A673 (cell line): ENCODE measurements at regions not wholly inside any gene's neighbourhood (a gene's known extent, or its start where the extent isn't known, plus 50 kb on each side); places are given as distances from the start of the nearest gene placed in this dataset.
A peak's percentile ranks its signal among the peaks of the same experiment; 100 is the strongest.
"Not testable (repeated sequence)": the region's sequence is repeated elsewhere in the genome, so short reads cannot be mapped to it uniquely, and the experiment has no call there.

ENCODE experiments used
- BruUV-seq: library from RNA; stranded (reverse); fragments of 400-500 nt; replicated peaks from 2 replicates; lab custom pipeline; 2021; lab: Mats Ljungman, UMichigan
- CTCF ChIA-PET: fragments of 300-600 bp; sonication (Branson Sonifier 250); formaldehyde crosslinking; loops from one replicate; lab custom pipeline; 2022; ENCODE audit warnings: antibody characterized with exemption; lab: Charles Lee
- POLR2A ChIA-PET: fragments of 300-600 bp; sonication (Branson Sonifier 250); formaldehyde crosslinking; loops from one replicate; lab custom pipeline; 2022; ENCODE audit warnings: antibody characterized with exemption; ENCODE audit not compliant: low non-redundant PET; lab: Charles Lee
- DNase-seq: peaks from one replicate; pipeline ENCODE4 v3.0.0-alpha.2; 2015; ENCODE audit warnings: low spot score
- H3K27ac ChIP-seq: fragments of 200-600 bp; sonication (generic); 2 replicates; pipeline ENCODE4 v1.5.1; 2016; ENCODE audit warnings: mixed run types, low read depth, mild to moderate bottlenecking, mixed read lengths, antibody characterized with exemption, low read length; ENCODE audit not compliant: poor library complexity, severe bottlenecking
- H3K27me3 ChIP-seq: fragments of 200-600 bp; sonication (generic); replicated peaks from 2 replicates; pipeline ENCODE4 v1.6.1; 2017; ENCODE audit warnings: mixed run types, low read depth, mild to moderate bottlenecking, mixed read lengths, antibody characterized with exemption, low read length; ENCODE audit not compliant: insufficient read depth, poor library complexity
- H3K36me3 ChIP-seq: fragments of 200-600 bp; sonication (generic); 2 replicates; pipeline ENCODE4 v1.6.1; 2016; ENCODE audit warnings: mixed run types, mild to moderate bottlenecking, mixed read lengths, antibody characterized with exemption, low read length; ENCODE audit not compliant: insufficient read depth, poor library complexity, severe bottlenecking
- H3K4me1 ChIP-seq: fragments of 200-600 bp; sonication (generic); 2 replicates; pipeline ENCODE4 v1.6.1; 2017; ENCODE audit warnings: mixed run types, mild to moderate bottlenecking, mixed read lengths, antibody characterized with exemption, low read length; ENCODE audit not compliant: insufficient read depth, poor library complexity, severe bottlenecking
- H3K4me3 ChIP-seq: fragments of 200-600 bp; sonication (generic); 2 replicates; pipeline ENCODE4 v1.5.1; 2016; ENCODE audit warnings: low read depth, mixed run types, mild to moderate bottlenecking, mixed read lengths, low read length; ENCODE audit not compliant: poor library complexity, severe bottlenecking
- H3K9me3 ChIP-seq: fragments of 200-600 bp; sonication (generic); 2 replicates; pipeline ENCODE4 v1.6.1; 2016; ENCODE audit warnings: mixed run types, low read depth, mild to moderate bottlenecking, mixed read lengths, antibody characterized with exemption, low read length; ENCODE audit not compliant: poor library complexity, severe bottlenecking
- EZH2 ChIP-seq: fragments of 200-600 bp; sonication (generic); IDR thresholded peaks from 2 replicates; pipeline ENCODE4 v1.6.1; 2017; ENCODE audit warnings: borderline replicate concordance, low read depth, mild to moderate bottlenecking, mixed read lengths, antibody characterized with exemption, low read length; ENCODE audit not compliant: poor library complexity, severe bottlenecking
- intact Hi-C: fragments of 100-400 bp; cut with micrococcal nuclease; formaldehyde crosslinking; loops from one replicate; pipeline ENCODE4 v1.10.0; 2022; ENCODE audit not compliant: unreplicated experiment
- TF ChIP-seq, protein P1 (sequence below): fragments of 300-800, 200-600 bp; sonication (generic); conservative IDR thresholded peaks from 2 replicates; pipeline ENCODE4 v1.5.1; 2017; ENCODE audit warnings: low read depth, mild to moderate bottlenecking, antibody characterized with exemption, low read length, moderate library complexity, mixed read lengths

DNA sequence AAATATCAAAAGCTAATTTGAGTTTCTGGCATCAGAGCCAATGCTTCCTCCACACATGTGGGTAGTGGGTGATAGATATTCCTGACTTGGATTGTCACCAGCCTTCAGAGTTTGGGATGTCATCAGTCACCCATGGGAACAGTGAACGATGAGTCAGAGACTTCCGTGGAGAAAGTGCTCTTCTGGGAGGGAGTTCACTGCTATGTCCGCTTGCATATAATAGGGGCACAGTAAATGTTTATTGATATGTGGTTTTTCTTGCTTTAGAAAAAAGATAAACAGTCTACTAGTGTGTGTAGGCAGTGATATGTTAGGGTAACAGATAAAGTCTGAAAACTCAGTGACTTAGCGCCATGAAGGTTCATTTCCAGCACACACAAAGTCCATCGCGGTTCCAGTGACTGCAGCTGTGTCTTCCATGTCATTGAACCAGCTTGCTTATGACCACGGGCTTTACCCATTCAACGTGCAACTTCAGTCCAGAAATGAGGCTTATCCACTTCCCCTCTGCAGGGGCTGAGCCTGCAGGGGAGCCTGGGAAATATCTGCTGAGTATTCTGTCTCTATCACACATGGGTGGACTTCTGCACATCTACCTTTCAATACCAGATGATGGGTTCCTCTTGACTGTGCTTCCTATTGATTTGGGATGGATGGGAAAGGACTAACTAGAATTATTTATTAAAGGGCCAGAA, 87.7 kb upstream of the WWC2 start:
- no peak for TF ChIP-seq EZH2
- TF ChIP-seq, protein P1, sequence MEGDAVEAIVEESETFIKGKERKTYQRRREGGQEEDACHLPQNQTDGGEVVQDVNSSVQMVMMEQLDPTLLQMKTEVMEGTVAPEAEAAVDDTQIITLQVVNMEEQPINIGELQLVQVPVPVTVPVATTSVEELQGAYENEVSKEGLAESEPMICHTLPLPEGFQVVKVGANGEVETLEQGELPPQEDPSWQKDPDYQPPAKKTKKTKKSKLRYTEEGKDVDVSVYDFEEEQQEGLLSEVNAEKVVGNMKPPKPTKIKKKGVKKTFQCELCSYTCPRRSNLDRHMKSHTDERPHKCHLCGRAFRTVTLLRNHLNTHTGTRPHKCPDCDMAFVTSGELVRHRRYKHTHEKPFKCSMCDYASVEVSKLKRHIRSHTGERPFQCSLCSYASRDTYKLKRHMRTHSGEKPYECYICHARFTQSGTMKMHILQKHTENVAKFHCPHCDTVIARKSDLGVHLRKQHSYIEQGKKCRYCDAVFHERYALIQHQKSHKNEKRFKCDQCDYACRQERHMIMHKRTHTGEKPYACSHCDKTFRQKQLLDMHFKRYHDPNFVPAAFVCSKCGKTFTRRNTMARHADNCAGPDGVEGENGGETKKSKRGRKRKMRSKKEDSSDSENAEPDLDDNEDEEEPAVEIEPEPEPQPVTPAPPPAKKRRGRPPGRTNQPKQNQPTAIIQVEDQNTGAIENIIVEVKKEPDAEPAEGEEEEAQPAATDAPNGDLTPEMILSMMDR, result no peak
- H3K4me3 ChIP-seq, result no peak overlapping the region
- ChIA-PET POLR2A (no interaction called here), CTCF (no interaction called here)
- H3K27me3 ChIP-seq, result peaks cover 8% of the 10 kb centered on the region
- intact Hi-C loops, result no loop called here
- no peaks in the 10 kb centered on the region for H3K36me3 ChIP-seq
- BruUV-seq, result no TSS peak
- no peaks in the 10 kb centered on the region for H3K9me3 ChIP-seq
- peaks cover 4% of the 10 kb centered on the region for H3K4me1 ChIP-seq
- no peak overlapping the region for H3K27ac ChIP-seq
- DNase-seq, result peak; percentile 62

DNA sequence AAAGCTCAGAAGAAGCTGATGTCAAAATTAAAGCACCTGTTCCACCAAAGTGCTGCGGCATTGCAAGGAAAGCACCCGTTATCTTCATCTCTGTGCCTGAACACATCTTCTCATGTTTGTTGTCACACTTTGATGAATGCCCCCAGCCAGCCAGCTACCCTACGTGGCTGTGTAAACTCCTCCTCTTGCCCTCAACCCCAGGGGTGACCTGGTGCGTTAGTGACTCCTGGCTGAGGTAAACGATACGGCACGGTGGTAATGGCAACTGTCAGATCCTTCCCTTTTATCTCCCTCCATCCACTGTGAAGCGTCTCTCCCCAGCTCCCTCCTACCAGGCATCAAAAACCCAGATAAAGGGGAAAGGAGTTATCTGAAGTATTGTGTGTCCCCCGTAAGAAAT, 90.6 kb upstream of the WWC2 start:
- Histone ChIP-seq H3K27me3 (peaks cover 8% of the 10 kb centered on the region), H3K36me3 (no peaks in the 10 kb centered on the region), H3K9me3 (no peaks in the 10 kb centered on the region), H3K27ac (no peak overlapping the region), H3K4me3 (no peak overlapping the region), H3K4me1 (peaks cover 4% of the 10 kb centered on the region)
- CTCF ChIA-PET, result no interaction called here
- TF ChIP-seq, protein P1, result no peak
- TF ChIP-seq EZH2, result no peak
- DNase-seq, result no peak
- POLR2A ChIA-PET, result no interaction called here
- no TSS peak for BruUV-seq
- intact Hi-C loops, result no loop called here

- DNase-seq, H3K36me3 ChIP-seq, BruUV-seq, CTCF ChIA-PET, H3K27ac ChIP-seq, POLR2A ChIA-PET, H3K9me3 ChIP-seq, intact Hi-C loops, H3K4me1 ChIP-seq, H3K27me3 ChIP-seq, H3K4me3 ChIP-seq: not testable (repeated sequence)
Observed at GRCh38 chr4:183004370-183004769, 87.2 kb upstream of the DCTD start.

- intact Hi-C loops, result no loop called here
- Histone ChIP-seq H3K4me1 (no peaks in the 10 kb centered on the region), H3K36me3 (no peaks in the 10 kb centered on the region), H3K9me3 (no peaks in the 10 kb centered on the region), H3K27me3 (no peaks in the 10 kb centered on the region), H3K4me3 (no peak overlapping the region), H3K27ac (no peak overlapping the region)
- no peak for DNase-seq
- POLR2A ChIA-PET, result no interaction called here
- CTCF ChIA-PET, result no interaction called here
- no TSS peak for BruUV-seq
- TF ChIP-seq EZH2, result no peak
- TF ChIP-seq, protein P1, result no peak
Observed at GRCh38 chr4:182994171-182994570, 77.0 kb upstream of the DCTD start.
